GM18868 (cell line): ENCODE measurements at regions not wholly inside any gene's neighbourhood (a gene's known extent, or its start where the extent isn't known, plus 50 kb on each side); places are given as distances from the start of the nearest gene placed in this dataset.
"Not testable (repeated sequence)": the region's sequence is repeated elsewhere in the genome, so short reads cannot be mapped to it uniquely, and the experiment has no call there.

Experiments
- ATAC-seq: cut with Tn5 transposase; IDR thresholded peaks from one replicate; pipeline ENCODE4 v1.9.1; 2021; ENCODE audit warnings: mild to moderate bottlenecking, moderate library complexity; ENCODE audit not compliant: unreplicated experiment

DNA sequence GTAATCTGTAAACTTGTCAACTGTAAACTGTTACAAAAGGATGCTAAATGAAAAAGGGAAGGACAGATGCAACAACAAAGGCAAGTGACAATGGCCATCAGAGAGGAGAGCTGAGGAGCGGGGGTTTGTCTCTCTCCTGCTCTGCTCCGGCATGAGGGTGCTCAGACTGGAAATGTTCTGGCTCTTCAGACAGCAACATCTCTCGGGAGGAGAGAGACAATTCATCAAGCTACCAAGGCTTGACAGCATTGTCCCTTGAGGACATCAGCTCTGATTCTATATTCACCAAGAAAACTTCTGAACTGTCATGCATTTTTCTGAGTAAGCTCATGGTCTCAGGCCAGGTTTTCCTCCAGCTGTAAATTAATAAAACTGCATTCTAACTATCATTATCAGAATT, 408.2 kb downstream of the IGSF11 start:
- no peak for ATAC-seq

DNA sequence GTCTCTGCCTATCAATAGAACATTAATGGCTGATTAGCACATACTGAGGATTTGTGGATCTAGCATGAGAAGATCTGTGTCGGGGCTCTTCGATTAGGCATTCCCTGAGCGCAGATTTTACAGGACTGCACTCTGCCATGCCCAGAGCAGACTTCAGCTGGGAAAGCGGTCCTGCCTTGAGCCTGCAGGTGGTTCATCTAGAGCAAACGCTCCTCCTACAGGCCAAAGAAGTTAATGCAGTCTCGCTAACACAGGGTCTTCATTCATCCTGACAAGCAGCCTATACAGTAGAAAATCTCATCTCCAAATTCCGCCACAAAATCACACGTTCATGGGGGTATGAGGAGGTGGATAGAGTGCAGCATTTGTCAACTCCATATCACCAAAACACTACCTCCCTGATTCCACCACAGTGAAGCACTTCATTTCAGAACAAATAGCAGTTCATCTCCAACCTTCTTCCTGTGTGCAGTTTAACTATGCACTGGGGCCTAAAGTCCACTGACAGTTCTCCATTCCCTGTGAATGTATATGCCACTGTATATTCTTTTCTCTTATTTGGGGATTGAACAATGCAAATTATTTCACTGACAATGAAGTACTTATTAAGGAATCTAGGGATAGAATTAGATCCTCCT, 405.8 kb downstream of the IGSF11 start:
- ATAC-seq = peak; percentile 95

DNA sequence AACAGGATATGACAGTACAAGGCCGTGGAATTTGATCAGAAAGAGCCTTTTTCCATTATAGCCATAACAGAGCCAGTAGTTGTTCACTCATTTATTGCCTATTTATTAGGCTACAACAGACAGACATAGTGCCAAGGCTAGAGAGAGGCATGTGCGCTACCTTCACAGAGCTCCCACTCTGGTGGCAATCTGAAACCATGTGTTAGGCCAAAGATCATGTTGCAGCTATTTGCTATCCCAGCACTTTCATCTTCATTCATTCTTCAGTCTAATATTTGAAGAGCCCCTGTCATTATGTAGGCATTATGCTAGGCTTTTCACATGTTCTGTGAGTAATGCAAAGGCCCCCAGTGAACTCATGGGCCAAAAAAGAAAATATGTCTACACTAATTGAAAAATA, 404.8 kb downstream of the IGSF11 start:
- ATAC-seq = no peak

DNA sequence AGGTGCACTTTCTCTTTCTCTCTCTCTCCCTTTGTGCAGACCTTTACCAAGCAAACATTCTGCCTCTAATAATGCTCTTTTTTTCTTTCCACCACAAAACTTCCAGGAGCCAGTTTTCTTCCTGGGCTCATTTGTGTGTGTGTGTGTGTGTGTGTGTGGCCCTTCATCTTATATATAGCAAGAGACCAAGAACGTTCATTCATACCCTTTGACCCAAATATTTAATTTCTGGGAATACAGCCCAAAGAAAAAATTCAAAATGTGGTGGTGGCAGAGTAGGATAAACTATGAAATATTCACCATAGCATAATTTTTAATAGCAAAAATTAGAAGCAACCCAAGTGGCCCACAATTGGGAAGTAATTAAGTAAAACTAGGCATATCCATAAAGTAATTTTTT, 398.9 kb downstream of the IGSF11 start:
- ATAC-seq = no peak

DNA sequence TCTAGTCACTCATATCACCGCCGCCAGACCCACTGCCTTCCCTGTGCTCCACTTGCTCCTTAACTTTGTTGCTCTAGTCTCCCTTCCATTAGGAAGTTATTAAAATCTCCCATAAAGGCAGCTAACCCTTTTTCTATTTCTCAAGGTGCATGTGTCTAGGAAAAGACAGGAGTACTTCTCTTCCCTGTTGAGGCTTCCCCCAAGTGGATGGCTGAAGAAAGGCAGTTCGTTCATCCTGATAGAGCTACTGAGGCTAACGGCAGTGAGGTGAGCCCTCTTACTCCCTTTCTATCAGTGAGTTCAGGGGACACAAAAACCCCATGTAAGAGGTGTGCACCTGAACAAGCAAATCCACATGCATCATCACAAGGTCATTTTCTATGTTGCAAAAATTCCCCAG, 397.8 kb downstream of the IGSF11 start:
- ATAC-seq = peak; percentile 31

DNA sequence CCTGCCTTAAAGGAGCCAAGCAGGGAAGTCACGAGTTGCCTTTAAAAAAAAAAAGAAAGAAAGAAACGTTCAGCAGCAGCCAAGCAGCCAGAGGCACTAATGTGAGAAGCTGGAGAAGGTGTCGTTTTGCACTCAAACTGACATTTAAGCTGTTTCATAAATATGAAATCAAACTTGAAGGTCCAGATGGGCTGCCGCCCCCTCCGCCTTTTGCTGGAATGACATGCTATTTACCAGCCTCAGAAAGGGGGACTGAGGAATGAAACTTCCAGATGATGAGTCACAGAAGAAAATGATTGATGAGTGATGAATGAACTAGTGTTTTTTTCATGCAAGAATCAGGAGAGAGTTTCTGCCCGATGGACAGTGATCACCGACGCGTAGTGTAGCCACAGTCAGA, 396.8 kb downstream of the IGSF11 start:
- no peak for ATAC-seq

DNA sequence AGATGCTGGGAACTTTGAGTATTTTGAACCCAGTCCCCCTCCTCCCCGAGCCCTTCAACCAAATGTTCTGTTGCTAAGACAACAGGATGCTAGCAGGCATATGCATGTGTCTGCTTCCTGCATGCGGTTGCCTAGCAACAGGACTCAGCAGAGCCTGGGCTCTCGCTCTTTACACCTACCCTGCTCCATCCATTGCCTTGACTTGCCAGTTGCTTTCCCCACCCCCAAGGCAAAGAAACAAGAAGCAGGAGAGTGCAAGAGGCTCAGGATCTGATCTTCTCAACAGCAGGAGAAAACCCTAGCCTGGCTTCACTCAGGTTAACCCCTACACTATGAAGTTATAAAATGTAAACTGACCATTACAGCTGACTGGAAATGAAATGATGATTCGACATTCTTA, 393.0 kb downstream of the IGSF11 start:
- ATAC-seq = peak; percentile 94

DNA sequence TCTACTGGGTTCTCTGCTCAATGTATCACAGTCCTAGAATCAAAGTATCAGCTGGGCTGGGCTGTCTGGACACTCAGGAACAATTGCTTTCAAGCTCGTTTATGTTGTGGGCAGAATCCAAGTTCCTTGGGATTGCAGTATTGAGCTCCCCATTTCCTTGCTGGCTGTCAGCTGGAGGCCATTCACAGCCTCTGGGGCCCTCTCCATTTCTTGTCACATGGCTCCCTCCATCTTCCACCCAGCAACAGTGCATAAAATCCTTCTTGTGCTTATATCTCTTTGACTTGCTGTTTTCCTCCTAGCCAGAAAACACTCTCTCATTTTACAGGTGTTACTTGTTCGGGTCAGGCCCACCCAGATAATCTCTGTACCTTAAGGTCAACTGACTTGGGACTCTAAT, 363.5 kb downstream of the IGSF11 start:
- ATAC-seq = no peak

DNA sequence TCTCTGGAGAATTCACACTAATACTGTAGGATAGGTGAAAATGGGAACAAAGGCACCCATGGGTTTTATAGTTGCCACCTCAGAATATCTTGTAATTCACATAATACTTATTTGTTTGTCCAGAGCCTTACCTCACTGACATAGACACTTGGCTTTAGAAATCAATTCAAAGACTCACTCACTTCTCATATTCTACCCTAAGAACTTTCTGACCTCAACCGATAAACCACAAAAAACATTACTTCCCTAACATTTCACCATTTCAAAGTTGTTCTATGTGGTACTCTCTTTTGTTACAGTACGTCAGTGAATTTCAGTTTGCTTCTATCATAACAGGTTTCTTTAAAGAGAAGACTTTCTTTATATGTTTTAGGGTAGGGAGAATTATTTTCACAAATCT, 359.3 kb downstream of the IGSF11 start:
- peak; percentile 57 for ATAC-seq

DNA sequence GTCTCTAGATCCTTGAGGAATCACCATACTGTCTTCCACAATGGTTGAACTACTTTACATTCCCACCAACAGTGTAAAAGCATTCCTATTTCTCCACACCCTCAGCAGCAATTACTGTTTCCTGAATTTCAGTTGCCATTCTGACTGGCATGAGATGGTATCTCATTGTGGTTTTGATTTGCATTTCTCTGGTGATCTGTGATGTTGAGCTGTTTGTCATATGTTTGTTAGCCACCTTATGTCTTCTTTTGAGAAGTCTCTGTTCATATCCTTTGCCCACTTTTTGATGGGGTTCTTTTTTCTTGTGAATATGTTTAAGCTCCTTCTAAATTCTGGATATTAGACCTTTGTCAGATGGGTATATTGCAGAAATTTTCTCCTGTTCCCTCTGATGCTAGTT, 356.0 kb downstream of the IGSF11 start:
- ATAC-seq = not testable (repeated sequence)

DNA sequence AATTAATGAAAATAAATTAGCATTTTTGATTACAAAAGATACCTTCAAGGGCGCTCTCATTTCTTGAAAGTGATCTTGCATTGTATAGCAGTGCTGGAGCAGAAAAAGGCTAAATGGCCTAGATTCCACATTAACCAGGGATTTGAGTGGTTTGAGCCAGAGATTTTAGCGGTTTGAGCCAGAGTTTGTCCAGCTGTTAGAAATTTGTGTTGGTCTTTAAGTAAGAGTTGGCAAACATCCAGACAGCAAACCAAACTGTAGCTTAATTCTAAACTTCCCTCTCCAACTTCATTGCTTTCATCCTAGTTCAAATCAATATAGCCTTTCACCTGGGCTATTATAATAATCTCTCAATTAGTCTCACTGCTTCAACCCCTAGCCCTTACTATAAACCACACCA, 351.7 kb downstream of the IGSF11 start:
- ATAC-seq = no peak

DNA sequence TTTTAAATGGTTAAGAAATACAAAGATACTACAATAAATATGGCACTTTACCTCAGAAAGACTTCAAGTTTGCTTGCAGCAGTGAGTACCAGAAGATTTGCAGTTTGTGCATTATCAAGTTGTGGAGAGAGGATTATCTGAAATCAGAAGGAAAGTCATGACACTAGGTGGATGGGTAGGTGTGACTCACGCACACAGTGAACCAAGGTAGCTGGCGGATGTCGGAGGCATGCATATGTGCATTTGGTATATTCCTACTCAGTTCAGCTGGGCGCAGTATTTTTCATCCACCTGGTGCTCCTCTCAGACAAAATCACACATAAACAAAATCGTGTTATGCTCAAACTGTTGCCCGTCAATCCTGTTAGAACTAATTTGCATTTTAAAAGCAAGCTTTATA, 351.0 kb downstream of the IGSF11 start:
- no peak for ATAC-seq

DNA sequence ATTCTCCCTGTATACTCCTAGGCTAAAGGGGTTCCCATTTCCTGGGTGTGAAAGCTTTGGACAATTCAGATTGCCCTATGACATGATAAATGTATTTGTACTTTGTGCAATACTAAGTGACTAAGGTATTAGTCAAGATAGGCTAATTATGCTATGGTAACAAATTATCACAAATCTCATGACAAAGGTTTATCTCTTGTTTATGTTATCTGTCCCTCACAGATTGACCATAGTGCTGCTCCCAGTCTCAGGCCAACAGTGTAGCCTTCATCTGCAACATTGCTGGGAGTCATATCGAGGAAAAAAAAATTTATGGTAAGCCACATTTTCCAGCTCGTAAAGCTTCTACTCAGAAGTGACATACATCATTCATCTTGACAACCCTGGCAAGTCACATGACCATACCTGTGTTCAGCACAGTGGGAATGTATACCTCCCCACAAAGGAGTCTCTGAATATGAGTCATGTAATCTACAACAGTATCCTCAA, 346.2 kb downstream of the IGSF11 start:
- ATAC-seq = no peak

DNA sequence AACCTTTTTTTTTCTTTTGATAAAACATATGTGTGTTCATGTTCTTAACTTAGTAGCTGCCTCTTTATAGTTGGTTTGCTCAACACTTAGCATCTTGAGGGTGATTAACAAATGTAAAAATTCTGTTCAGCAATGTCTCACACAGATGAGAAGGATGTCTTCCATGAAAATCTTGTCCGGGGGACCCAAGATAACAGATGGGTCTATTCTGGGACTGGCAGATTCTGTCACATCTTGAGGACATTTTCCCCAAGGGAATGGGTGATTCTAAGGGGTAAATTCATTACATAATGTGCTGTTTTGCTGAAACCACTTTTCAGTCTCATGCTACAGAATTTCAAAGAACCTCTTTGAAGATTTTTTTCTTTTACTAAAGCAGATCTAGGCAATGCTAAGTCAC, 342.2 kb downstream of the IGSF11 start:
- no peak for ATAC-seq

DNA sequence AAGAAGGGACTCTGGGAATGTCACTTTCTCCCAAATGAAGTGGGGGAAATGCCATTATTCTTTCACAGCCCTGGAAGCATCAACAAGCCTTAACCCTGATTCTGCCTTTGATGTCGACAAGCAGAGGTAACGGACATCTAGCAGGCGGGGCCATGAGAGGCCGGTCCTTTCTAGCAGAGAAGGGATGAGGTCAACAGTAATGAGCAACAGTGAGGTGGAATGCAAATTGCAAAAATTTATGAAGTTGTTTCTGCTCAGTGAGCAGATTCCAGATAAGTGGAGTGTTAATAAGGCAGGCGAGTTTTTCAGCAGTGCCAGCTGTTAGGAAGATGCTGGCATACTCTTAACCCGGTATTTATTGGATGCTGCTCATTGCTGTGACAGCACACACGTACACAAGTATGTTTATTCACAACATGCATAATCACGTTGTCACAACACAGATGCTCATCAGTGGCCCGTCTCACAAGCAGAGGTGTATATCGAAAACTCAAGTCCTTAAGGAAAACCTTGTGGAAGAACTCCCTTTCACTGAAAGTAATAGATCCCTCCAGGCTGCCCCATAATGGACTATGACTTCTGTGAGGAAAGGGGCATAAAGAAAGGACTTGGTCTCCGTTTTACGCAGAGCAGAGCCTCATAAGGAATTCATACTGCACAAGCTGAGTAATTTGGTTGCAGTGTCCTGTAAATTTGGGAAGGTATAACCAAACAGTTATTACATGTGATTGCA, 329.0 kb downstream of the IGSF11 start:
- ATAC-seq = no peak

DNA sequence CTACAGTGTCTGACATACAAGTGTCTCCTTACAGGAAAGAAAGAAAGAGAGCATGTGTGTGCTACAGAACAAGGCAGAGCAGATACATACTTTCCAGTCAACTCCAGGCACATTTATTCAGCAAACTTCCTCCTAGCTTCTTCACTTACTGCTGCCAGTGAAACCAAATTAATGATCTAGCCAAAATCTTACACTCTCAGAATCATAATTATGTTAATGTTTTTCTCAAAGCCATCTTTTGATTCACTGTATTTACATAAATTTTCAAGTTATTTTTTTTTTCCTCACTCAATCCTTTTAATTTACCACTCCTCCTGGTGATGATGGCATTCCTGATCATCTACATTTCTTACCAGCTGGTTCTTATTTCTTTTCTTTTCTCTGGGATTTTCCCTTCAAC, 326.7 kb downstream of the IGSF11 start:
- no peak for ATAC-seq

DNA sequence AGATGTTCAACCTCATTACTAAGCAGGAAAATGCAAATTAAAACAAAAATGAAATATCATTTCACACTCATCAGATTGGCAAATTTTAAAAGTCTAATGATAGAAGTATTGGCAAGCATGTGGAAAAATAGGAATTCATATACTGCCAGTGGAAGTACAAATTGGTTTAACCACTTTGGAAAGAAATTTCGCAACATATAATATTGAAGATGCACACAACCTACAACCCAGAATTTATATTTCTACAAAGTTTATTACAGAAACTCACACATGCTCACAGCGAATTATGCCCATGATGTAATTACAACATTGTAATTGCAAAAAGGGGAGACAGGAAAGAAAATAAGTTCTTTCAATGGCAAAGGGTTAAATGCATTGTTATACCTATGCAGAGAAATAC, 324.1 kb downstream of the IGSF11 start:
- no peak for ATAC-seq

DNA sequence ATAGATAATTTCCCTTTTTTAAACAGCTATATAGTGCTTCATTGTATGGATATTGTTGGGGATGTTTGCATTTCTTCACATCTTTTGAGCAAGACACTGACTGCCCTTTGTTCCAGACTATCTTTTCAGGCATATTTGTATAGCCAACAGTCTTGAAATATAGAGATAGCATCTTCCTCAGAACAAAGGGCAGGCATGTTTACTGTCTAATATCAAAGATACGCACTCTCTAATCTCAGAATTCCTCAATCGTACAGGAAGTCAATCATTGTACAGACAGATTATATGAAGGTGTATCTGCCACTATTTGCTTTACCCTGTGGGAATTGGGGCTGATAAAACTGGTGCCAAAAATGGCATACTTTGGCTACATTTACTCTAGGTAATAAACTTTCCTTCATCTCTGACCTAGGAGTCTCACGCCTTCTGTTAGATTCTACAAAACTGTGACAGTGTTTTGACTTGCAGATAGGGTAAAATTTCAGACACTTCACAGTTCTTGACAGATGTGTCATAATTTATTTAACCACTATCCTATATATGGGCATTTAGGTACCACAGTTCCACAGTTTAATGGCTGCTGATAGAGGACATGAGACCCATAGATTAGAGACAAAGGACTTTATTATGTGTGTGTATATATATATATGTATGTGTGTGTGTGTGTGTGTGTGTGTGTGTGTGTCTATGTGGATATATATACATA, 321.0 kb downstream of the IGSF11 start:
- ATAC-seq = no peak

DNA sequence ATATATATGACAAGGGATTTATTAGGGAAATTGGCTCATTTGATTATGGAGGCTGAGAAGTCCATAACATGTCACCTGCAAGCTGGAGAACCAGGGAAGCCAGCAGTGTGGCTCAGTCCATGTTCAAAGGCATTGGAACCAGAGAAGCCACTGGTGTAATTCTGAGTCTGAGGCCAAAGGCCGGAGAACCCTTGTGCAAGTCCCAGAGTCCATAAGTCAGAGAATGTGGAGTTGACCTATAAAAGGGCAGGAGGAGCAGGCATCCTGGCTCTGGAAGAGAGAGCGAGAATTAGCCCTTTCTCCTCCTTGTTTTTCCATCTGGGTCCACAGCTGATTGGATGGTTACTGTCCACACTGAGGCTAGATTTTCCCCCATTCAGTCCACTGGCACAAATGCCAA, 319.8 kb downstream of the IGSF11 start:
- ATAC-seq = no peak

DNA sequence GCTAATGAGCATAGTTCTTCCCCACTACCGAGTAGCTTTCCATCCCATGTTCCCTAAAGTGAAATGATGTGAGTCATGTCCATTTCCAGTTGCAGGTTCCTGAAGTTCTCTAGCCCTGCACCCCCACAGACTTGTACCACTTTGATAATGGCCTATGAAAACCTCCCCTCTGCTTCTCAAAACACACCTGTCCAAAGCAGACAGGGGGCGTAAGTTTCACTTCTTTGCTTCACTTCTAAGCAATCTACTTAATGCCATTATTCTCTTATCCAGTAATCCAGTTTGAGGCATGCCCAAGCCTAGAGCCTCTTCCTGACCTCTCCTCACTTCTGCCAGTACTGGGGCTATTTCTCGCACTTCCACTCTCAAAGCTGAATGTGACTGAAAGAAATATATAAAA, 305.1 kb downstream of the IGSF11 start:
- no peak for ATAC-seq

DNA sequence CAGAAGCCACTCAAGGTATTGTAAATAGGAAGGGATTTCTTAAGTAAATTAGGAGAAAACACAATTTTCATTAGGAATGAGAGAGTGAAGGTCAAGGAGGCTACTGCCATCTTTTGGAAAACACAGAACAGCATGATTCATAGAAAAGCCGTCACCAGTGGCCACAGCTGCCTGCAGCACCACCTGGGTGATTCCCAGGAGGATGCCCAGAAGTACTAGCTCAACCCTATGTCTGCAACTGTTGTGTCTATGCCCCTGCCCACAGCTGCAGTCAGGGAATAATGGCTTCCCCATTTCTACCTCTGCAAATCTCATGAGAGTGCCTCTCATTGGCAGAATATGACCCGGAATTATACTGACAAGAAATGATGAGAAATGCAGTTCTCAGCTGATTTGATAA, 300.0 kb downstream of the IGSF11 start:
- no peak for ATAC-seq

DNA sequence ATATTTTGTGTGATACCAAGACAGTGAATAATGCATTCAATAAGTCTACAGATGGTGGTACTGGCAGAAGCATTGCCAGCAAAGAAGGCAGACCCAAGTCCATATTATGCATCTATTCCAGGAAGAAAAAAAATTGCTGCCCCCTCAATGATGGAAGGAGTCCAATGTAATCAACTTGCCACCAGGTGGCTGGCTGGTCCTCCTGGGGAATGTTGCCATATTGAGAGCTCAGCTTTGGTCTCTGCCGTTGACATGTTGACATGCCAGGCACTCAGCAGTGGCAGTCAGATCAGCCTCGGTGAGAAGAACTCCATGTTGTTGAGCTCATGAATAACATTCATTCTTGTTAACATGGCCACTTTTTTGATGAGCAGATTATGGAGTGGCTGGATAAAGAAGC, 298.5 kb downstream of the IGSF11 start:
- no peak for ATAC-seq
